WTC11 (cell line): ENCODE measurements at regions not wholly inside any gene's neighbourhood (a gene's known extent, or its start where the extent isn't known, plus 50 kb on each side); places are given as distances from the start of the nearest gene placed in this dataset.

ENCODE experiments used
- ATAC-seq: fragments of 200-7000 bp; cut with Tn5 transposase; 2 replicates; pipeline ENCODE4 v1.10.0; 2021; ENCODE audit warnings: mild to moderate bottlenecking, moderate library complexity
- CTCF ChIA-PET: fragments of 300-600 bp; sonication (Branson Sonifier 250); formaldehyde crosslinking; loops from one replicate; lab custom pipeline; 2021; ENCODE audit warnings: antibody characterized with exemption; lab: Charles Lee
- POLR2A ChIA-PET: fragments of 350-600 bp; sonication (Branson Sonifier 250); formaldehyde crosslinking; loops from one replicate; lab custom pipeline; 2021; ENCODE audit warnings: antibody characterized with exemption; lab: Charles Lee
- DNase-seq: peaks from one replicate; pipeline ENCODE4 v3.0.0; 2021; ENCODE audit warnings: low spot score
- H3K27ac Mint-ChIP-seq: 2 replicates; pipeline ENCODE4 v1.8.0; 2021; ENCODE audit warnings: mixed read lengths
- H3K27me3 Mint-ChIP-seq: 2 replicates; pipeline ENCODE4 v1.8.0; 2021; ENCODE audit warnings: low read depth, mild to moderate bottlenecking, moderate library complexity, mixed read lengths
- H3K36me3 Mint-ChIP-seq: 2 replicates; pipeline ENCODE4 v1.8.0; 2021; ENCODE audit warnings: mixed read lengths
- H3K4me1 Mint-ChIP-seq: 2 replicates; pipeline ENCODE4 v1.8.0; 2022; ENCODE audit warnings: mixed read lengths
- H3K4me3 Mint-ChIP-seq: 2 replicates; pipeline ENCODE4 v1.8.0; 2021; ENCODE audit warnings: mild to moderate bottlenecking, moderate library complexity, mixed read lengths
- H3K9me3 Mint-ChIP-seq: 2 replicates; pipeline ENCODE4 v1.8.0; 2021; ENCODE audit warnings: mixed read lengths
- ATF3 ChIP-seq: sonication (generic); formaldehyde crosslinking; conservative IDR thresholded peaks from 2 replicates; pipeline ENCODE4 v1.8.1; 2022; ENCODE audit warnings: mild to moderate bottlenecking, missing genetic modification reagents
- CDX4 ChIP-seq: fragments of 250-450 bp; sonication (Bioruptor Pico); IDR thresholded peaks from 2 replicates; pipeline ENCODE4 v1.9.0; 2021; ENCODE audit warnings: moderate library complexity, mild to moderate bottlenecking, inconsistent platforms, borderline replicate concordance
- CREB1 ChIP-seq: sonication (generic); formaldehyde crosslinking; IDR thresholded peaks from 2 replicates; pipeline ENCODE4 v1.8.0; 2023; ENCODE audit warnings: mild to moderate bottlenecking, missing genetic modification reagents
- CTCF ChIP-seq: fragments of 200-600 bp; IDR thresholded peaks from 2 replicates; pipeline ENCODE4 v1.8.0; 2022; ENCODE audit warnings: antibody characterized with exemption
- E2F5 ChIP-seq: sonication (generic); formaldehyde crosslinking; IDR thresholded peaks from 2 replicates; pipeline ENCODE4 v1.8.1; 2022; ENCODE audit warnings: mild to moderate bottlenecking, moderate library complexity, missing genetic modification reagents
- ERG ChIP-seq: fragments of 250-450 bp; sonication (Bioruptor Pico); IDR thresholded peaks from 2 replicates; pipeline ENCODE4 v1.8.0; 2021; ENCODE audit warnings: mild to moderate bottlenecking
- FOXJ3 ChIP-seq: sonication (generic); formaldehyde crosslinking; IDR thresholded peaks from 2 replicates; pipeline ENCODE4 v1.9.0; 2021; ENCODE audit warnings: missing genetic modification reagents, mild to moderate bottlenecking, borderline replicate concordance
- FOXP1 ChIP-seq: sonication (generic); formaldehyde crosslinking; IDR thresholded peaks from 2 replicates; pipeline ENCODE4 v1.8.0; 2022; ENCODE audit warnings: missing genetic modification reagents, mild to moderate bottlenecking, moderate library complexity, borderline replicate concordance
- JAZF1 ChIP-seq: fragments of 250-450 bp; sonication (Bioruptor Pico); IDR thresholded peaks from 2 replicates; pipeline ENCODE4 v1.9.0; 2021; ENCODE audit warnings: moderate library complexity, mild to moderate bottlenecking, inconsistent platforms
- JUN ChIP-seq: sonication (generic); formaldehyde crosslinking; IDR thresholded peaks from 2 replicates; pipeline ENCODE4 v1.8.0; 2023; ENCODE audit warnings: mild to moderate bottlenecking, missing genetic modification reagents
- MXD4 ChIP-seq: fragments of 250-450 bp; sonication (Bioruptor Pico); IDR thresholded peaks from 2 replicates; pipeline ENCODE4 v1.8.0; 2021; ENCODE audit warnings: mild to moderate bottlenecking, moderate library complexity, borderline replicate concordance
- NFYB ChIP-seq: sonication (generic); formaldehyde crosslinking; conservative IDR thresholded peaks from 2 replicates; pipeline ENCODE4 v1.8.0; 2022; ENCODE audit warnings: low read depth, missing genetic modification reagents
- OVOL2 ChIP-seq: fragments of 250-450 bp; sonication (Bioruptor Pico); IDR thresholded peaks from 2 replicates; pipeline ENCODE4 v1.9.0; 2021; ENCODE audit warnings: mild to moderate bottlenecking, borderline replicate concordance
- PRRX2 ChIP-seq: fragments of 250-450 bp; sonication (Bioruptor Pico); IDR thresholded peaks from 2 replicates; pipeline ENCODE4 v1.8.0; 2021; ENCODE audit warnings: mild to moderate bottlenecking
- RORB ChIP-seq: fragments of 250-450 bp; sonication (Bioruptor Pico); IDR thresholded peaks from 2 replicates; pipeline ENCODE4 v1.9.0; 2021; ENCODE audit warnings: mild to moderate bottlenecking
- ZNF281 ChIP-seq: sonication (generic); formaldehyde crosslinking; IDR thresholded peaks from 2 replicates; pipeline ENCODE4 v1.8.0; 2023; ENCODE audit warnings: mild to moderate bottlenecking, missing genetic modification reagents
- ZNF416 ChIP-seq: fragments of 250-450 bp; sonication (Bioruptor Pico); IDR thresholded peaks from 2 replicates; pipeline ENCODE4 v1.9.0; 2021; ENCODE audit warnings: mild to moderate bottlenecking, inconsistent platforms
- ZNF423 ChIP-seq: fragments of 250-450 bp; sonication (Bioruptor Pico); IDR thresholded peaks from 2 replicates; pipeline ENCODE4 v2.1.2; 2022; ENCODE audit warnings: mild to moderate bottlenecking, moderate library complexity
- ZNF512 ChIP-seq: sonication (generic); formaldehyde crosslinking; IDR thresholded peaks from 2 replicates; pipeline ENCODE4 v1.8.1; 2022; ENCODE audit warnings: missing genetic modification reagents, borderline replicate concordance
- ZSCAN18 ChIP-seq: fragments of 250-450 bp; sonication (Bioruptor Pico); IDR thresholded peaks from 2 replicates; pipeline ENCODE4 v2.1.2; 2022; ENCODE audit warnings: mild to moderate bottlenecking, moderate library complexity

- no peak for ATAC-seq
- no peaks in the 10 kb centered on the region for H3K4me1 Mint-ChIP-seq
- TF ChIP-seq MXD4 (CRISPR knock-in tag), result no peak
- TF ChIP-seq FOXP1, result no peak
- no peak for TF ChIP-seq JUN (CRISPR knock-in tag)
- TF ChIP-seq NFYB, result no peak
- TF ChIP-seq ZNF512, result no peak
- no peak for TF ChIP-seq ZNF281
- TF ChIP-seq ZSCAN18 (CRISPR knock-in tag), result no peak
- TF ChIP-seq CTCF, result no peak
- no peak for TF ChIP-seq CDX4 (CRISPR knock-in tag)
- no peak for TF ChIP-seq JAZF1
- TF ChIP-seq ATF3, result no peak
- TF ChIP-seq FOXJ3, result no peak
- no peak for TF ChIP-seq ERG (CRISPR knock-in tag)
- TF ChIP-seq OVOL2, result no peak
- no peak for TF ChIP-seq CREB1 (CRISPR knock-in tag)
- no peak for TF ChIP-seq E2F5 (CRISPR knock-in tag)
- TF ChIP-seq ZNF423 (CRISPR knock-in tag), result no peak
- TF ChIP-seq PRRX2, result no peak
- TF ChIP-seq ZNF416, result no peak
- TF ChIP-seq RORB, result no peak
- TF ChIP-seq, all 79 proteins: peak for 0
- no peaks in the 10 kb centered on the region for H3K36me3 Mint-ChIP-seq
- CTCF ChIA-PET, result no interaction called here
- H3K4me3 Mint-ChIP-seq, result no peak overlapping the region
- H3K9me3 Mint-ChIP-seq, result peaks cover 16% of the 10 kb centered on the region
- no peak for DNase-seq
- no peak overlapping the region for H3K27ac Mint-ChIP-seq
- POLR2A ChIA-PET, result no interaction called here
- no peaks in the 10 kb centered on the region for H3K27me3 Mint-ChIP-seq
Measured at GRCh38 chr17:69936996-69937395, 138.0 kb upstream of the KCNJ16 start.
